ENCODE measurements at regions not wholly inside any gene's neighbourhood (a gene's known extent, or its start where the extent isn't known, plus 50 kb on each side); places are given as distances from the start of the nearest gene placed in this dataset.

DNA sequence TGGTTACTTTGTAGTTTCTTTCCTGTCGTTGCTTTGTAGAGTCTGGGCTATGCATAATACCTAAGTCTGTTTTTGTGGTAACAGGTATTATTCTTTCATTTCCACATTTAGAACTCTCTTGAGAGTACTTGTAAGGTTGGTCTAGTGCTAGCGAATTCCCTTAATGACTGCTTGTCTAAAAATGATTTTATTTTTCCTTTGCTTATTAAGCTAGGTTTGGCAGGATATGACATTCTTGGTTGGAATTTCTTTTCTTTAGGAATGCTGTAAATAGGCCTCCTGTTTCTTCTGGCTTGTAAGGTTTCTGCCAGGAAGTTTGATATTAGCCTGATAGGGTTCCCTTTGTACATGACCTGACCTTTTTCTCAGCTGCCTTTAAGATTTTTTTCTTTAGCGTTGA lies 70.1 kb upstream of the SGO1 start:
- Histone ChIP-seq H3K4me2 (replicated peaks; ENCODE audit: extremely low read depth, low read length, poor library complexity, severe bottlenecking) (no peak overlapping the region), H4K20me1 (ENCODE audit: insufficient read depth, low read length) (no peaks in the 10 kb centered on the region), H3K36me3 (replicated peaks in 1 of 2; ENCODE audit: control insufficient read depth in 1 of 2, insufficient read depth in 2 of 2, low read length in 2 of 2) (no peaks in the 10 kb centered on the region), H3K4me3 (replicated peaks in 1 of 3; ENCODE audit: low read depth in 2 of 3, low read length in 3 of 3) (no peak overlapping the region), H3K9ac (ENCODE audit: insufficient read depth, low read length, poor library complexity, severe bottlenecking) (no peak overlapping the region), H3K27ac (ENCODE audit: low read depth in 1 of 2, low read length in 2 of 2) (no peak overlapping the region), H3K4me1 (ENCODE audit: control insufficient read depth in 1 of 2, insufficient read depth in 2 of 2, low read length in 2 of 2) (no peaks in the 10 kb centered on the region), H3K27me3 (ENCODE audit: control insufficient read depth in 2 of 2, insufficient read depth in 2 of 2, low read length in 2 of 2) (no peaks in the 10 kb centered on the region), H3K79me2 (ENCODE audit: insufficient read depth, low read length) (no peaks in the 10 kb centered on the region), H3K9me3 (replicated peaks in 1 of 2; ENCODE audit: control insufficient read depth in 1 of 2, insufficient read depth in 1 of 2, low read length in 2 of 2) (peaks cover 0 to 19% of the 10 kb centered on the region in 2 donors), H2AFZ (ENCODE audit: insufficient read depth, low read depth, low read length, poor library complexity, severe bottlenecking) (no peak overlapping the region)
- H3K4me3 Mint-ChIP-seq, result no peak overlapping the region
- DNase-seq, result no peak
- H3K27ac Mint-ChIP-seq, result no peak overlapping the region
- peaks cover 4 to 18% (median 12%) of the 10 kb centered on the region in 7 donors for H3K9me3 Mint-ChIP-seq
- intact Hi-C loops (cut with micrococcal nuclease), result no loop called here
- no peaks in the 10 kb centered on the region for H3K4me1 Mint-ChIP-seq
- TF ChIP-seq, protein P1, sequence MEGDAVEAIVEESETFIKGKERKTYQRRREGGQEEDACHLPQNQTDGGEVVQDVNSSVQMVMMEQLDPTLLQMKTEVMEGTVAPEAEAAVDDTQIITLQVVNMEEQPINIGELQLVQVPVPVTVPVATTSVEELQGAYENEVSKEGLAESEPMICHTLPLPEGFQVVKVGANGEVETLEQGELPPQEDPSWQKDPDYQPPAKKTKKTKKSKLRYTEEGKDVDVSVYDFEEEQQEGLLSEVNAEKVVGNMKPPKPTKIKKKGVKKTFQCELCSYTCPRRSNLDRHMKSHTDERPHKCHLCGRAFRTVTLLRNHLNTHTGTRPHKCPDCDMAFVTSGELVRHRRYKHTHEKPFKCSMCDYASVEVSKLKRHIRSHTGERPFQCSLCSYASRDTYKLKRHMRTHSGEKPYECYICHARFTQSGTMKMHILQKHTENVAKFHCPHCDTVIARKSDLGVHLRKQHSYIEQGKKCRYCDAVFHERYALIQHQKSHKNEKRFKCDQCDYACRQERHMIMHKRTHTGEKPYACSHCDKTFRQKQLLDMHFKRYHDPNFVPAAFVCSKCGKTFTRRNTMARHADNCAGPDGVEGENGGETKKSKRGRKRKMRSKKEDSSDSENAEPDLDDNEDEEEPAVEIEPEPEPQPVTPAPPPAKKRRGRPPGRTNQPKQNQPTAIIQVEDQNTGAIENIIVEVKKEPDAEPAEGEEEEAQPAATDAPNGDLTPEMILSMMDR (IDR thresholded peaks at IDR 0.05), result no peak
- H3K27me3 Mint-ChIP-seq (ENCODE audit: low read depth in 3 of 3), result peaks cover 0 to 3% (median 3%) of the 10 kb centered on the region in 3 donors
- H3K36me3 Mint-ChIP-seq, result no peaks in the 10 kb centered on the region
- no CpG with 5 or more reads among the region's 3 CpGs for whole genome bisulfite sequencing (ENCODE audit: insufficient coverage)

DNA sequence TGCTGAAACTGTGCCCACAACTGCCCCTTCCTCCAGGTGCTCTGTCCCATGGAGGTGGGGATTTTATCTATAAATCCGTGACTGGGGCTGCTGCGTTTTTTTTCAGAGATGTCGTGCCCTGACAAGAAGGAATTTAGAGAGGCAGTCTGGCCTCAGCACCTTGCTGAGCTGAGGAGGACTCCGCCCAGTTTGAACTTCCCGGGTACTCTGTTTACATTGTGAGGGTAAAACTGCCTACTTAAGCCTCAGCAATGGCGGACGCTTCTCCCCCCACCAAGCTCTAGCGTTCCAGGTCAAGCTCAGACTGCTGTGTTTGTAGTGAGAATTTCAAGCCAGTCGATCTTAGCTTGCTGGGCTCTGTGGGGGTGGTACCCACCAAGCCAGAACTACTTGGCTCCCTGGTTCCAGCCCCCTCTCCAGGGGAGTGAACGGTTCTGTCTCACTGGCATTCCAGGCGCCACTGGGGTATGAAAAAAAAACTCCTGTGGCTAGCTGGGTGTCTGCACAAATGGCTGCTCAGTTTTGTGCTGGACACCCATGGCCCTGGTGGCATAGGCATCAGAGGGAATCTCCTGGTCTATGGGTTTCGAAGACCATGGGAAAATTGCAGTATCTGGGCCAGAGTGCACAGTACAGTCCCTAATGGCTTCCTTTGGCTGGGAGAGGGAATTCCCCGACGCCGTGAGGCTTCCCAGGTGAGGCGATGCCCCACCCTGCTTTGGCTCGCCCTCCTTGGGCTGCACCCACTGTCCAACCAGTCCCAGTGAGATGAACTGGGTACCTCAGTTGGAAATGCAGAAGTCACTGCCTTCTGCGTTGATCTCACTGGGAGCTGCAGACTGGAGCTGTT lies 68.5 kb upstream of the SGO1 start:
- TF ChIP-seq, protein P1 (IDR thresholded peaks at IDR 0.05), result no peak
- no peak overlapping the region for H2AFZ ChIP-seq (ENCODE audit: insufficient read depth, low read depth, low read length, poor library complexity, severe bottlenecking)
- no peaks in the 10 kb centered on the region for H4K20me1 ChIP-seq (ENCODE audit: insufficient read depth, low read length)
- no peak overlapping the region for H3K4me2 ChIP-seq (replicated peaks; ENCODE audit: extremely low read depth, low read length, poor library complexity, severe bottlenecking)
- no peaks in the 10 kb centered on the region for H3K79me2 ChIP-seq (ENCODE audit: insufficient read depth, low read length)
- no peak overlapping the region for H3K27ac ChIP-seq (ENCODE audit: low read depth in 1 of 2, low read length in 2 of 2)
- peaks cover 0 to 3% (median 3%) of the 10 kb centered on the region in 3 donors for H3K27me3 Mint-ChIP-seq (ENCODE audit: low read depth in 3 of 3)
- intact Hi-C loops (cut with micrococcal nuclease), result no loop called here
- 96% methylated on average over 7 of the region's 18 CpGs for WGBS (ENCODE audit: insufficient coverage)
- H3K36me3 Mint-ChIP-seq, result no peaks in the 10 kb centered on the region
- no peak overlapping the region for H3K27ac Mint-ChIP-seq
- no peak overlapping the region for H3K4me3 ChIP-seq (replicated peaks in 1 of 3; ENCODE audit: low read depth in 2 of 3, low read length in 3 of 3)
- H3K9me3 Mint-ChIP-seq, result peaks cover 4 to 18% (median 15%) of the 10 kb centered on the region in 7 donors
- H3K36me3 ChIP-seq (replicated peaks in 1 of 2; ENCODE audit: control insufficient read depth in 1 of 2, insufficient read depth in 2 of 2, low read length in 2 of 2), result no peaks in the 10 kb centered on the region
- H3K4me1 Mint-ChIP-seq, result no peaks in the 10 kb centered on the region
- no peak overlapping the region for H3K9ac ChIP-seq (ENCODE audit: insufficient read depth, low read length, poor library complexity, severe bottlenecking)
- peaks cover 0 to 26% of the 10 kb centered on the region in 2 donors for H3K9me3 ChIP-seq (replicated peaks in 1 of 2; ENCODE audit: control insufficient read depth in 1 of 2, insufficient read depth in 1 of 2, low read length in 2 of 2)
- H3K27me3 ChIP-seq (ENCODE audit: control insufficient read depth in 2 of 2, insufficient read depth in 2 of 2, low read length in 2 of 2), result no peaks in the 10 kb centered on the region
- H3K4me1 ChIP-seq (ENCODE audit: control insufficient read depth in 1 of 2, insufficient read depth in 2 of 2, low read length in 2 of 2), result no peaks in the 10 kb centered on the region
- no peak overlapping the region for H3K4me3 Mint-ChIP-seq
- no peak for DNase-seq

All from CD14-positive monocyte (primary cell).